ENCODE measurements at regions not wholly inside any gene's neighbourhood (a gene's known extent, or its start where the extent isn't known, plus 50 kb on each side); places are given as distances from the start of the nearest gene placed in this dataset.

DNA sequence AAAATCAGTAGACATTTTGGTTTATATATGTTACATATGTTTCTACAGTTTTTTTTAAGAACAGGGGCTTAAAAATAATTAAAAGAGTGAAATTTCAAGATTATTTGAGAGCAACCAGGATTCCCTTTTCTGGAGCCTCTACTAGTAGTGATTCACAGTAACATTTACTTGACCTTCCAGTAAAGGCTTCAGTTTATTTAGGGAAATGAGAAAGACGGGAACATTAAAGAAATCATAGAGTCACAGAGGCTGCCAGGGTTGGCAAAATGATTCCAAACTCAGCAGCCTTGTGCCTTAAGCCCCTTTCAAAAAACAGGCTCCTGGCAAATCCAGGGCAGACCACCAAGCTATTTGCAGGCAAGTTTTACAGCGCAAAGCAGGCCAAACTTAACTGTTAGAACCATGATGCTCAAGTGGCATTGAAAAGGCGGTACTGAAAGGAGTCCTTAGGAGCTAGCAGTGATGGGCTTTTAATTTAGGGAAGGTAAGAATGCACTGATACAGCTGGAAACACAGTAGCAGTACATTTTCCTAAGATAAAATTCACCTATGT is 201.1 kb upstream of the ADAMTS9 start:
- H3K4me1 Mint-ChIP-seq (ENCODE audit: unreplicated experiment), result peaks cover 17% of the 10 kb centered on the region
- H3K9me3 Mint-ChIP-seq (ENCODE audit: unreplicated experiment), result no peaks in the 10 kb centered on the region
- H3K27ac Mint-ChIP-seq (ENCODE audit: unreplicated experiment), result no peak overlapping the region
- TF ChIP-seq, protein P1, sequence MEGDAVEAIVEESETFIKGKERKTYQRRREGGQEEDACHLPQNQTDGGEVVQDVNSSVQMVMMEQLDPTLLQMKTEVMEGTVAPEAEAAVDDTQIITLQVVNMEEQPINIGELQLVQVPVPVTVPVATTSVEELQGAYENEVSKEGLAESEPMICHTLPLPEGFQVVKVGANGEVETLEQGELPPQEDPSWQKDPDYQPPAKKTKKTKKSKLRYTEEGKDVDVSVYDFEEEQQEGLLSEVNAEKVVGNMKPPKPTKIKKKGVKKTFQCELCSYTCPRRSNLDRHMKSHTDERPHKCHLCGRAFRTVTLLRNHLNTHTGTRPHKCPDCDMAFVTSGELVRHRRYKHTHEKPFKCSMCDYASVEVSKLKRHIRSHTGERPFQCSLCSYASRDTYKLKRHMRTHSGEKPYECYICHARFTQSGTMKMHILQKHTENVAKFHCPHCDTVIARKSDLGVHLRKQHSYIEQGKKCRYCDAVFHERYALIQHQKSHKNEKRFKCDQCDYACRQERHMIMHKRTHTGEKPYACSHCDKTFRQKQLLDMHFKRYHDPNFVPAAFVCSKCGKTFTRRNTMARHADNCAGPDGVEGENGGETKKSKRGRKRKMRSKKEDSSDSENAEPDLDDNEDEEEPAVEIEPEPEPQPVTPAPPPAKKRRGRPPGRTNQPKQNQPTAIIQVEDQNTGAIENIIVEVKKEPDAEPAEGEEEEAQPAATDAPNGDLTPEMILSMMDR (IDR thresholded peaks at IDR 0.05; ENCODE audit: unreplicated experiment), result no peak
- no peak for DNase-seq (ENCODE audit: low spot score)
- no peak overlapping the region for H3K4me3 Mint-ChIP-seq (ENCODE audit: unreplicated experiment)
- H3K36me3 Mint-ChIP-seq (ENCODE audit: low read depth, unreplicated experiment), result no peaks in the 10 kb centered on the region
- peaks cover 2% of the 10 kb centered on the region for H3K27me3 Mint-ChIP-seq (ENCODE audit: unreplicated experiment)

DNA sequence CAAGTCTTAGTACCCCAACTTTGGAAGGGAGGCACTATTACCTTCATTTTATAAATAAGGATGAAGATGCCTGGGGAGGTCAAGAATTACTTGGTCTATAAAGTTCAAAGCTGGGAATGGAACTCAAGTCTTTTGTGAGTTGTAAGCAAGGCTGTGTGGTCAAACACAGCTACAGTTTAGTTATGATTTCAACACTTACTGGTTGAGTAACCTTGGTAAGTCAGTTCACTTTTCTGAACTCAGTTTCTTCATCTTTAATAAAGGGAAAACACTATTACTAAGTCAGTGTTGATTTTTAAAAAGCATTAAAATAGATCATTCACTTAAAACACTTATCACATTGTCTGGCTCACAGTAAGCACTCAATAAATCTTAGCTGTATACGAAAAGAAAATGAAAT is 200.4 kb upstream of the ADAMTS9 start:
- Mint-ChIP-seq H3K36me3 (ENCODE audit: low read depth, unreplicated experiment) (no peaks in the 10 kb centered on the region), H3K27ac (ENCODE audit: unreplicated experiment) (no peak overlapping the region), H3K27me3 (ENCODE audit: unreplicated experiment) (peaks cover 2% of the 10 kb centered on the region), H3K4me3 (ENCODE audit: unreplicated experiment) (no peak overlapping the region), H3K4me1 (ENCODE audit: unreplicated experiment) (peaks cover 13% of the 10 kb centered on the region), H3K9me3 (ENCODE audit: unreplicated experiment) (no peaks in the 10 kb centered on the region)
- TF ChIP-seq, protein P1 (IDR thresholded peaks at IDR 0.05; ENCODE audit: unreplicated experiment), result no peak
- DNase-seq (ENCODE audit: low spot score), result no peak

DNA sequence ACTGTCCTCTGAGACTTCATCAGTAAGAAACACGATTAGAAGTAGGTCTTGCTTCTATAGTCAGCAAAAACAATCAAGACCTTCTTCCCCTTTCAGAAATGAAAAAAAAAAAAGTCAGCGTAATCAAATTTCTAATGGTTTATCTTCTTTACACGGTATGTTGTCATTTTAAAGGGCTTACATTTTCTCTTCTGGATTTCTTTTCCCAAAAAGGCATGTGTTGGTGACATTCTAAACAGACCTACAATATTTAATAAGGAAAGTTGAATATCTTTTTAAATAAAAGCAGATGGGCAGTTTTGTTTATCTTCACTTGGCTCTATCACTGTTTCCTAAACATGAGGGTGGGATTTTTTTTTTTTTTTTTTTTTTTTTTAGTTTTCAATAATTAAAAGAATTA is 197.3 kb upstream of the ADAMTS9 start:
- TF ChIP-seq, protein P1 (IDR thresholded peaks at IDR 0.05; ENCODE audit: unreplicated experiment), result no peak
- Mint-ChIP-seq H3K27me3 (ENCODE audit: unreplicated experiment) (peaks cover 4% of the 10 kb centered on the region), H3K36me3 (ENCODE audit: low read depth, unreplicated experiment) (peaks cover 5% of the 10 kb centered on the region)

DNA sequence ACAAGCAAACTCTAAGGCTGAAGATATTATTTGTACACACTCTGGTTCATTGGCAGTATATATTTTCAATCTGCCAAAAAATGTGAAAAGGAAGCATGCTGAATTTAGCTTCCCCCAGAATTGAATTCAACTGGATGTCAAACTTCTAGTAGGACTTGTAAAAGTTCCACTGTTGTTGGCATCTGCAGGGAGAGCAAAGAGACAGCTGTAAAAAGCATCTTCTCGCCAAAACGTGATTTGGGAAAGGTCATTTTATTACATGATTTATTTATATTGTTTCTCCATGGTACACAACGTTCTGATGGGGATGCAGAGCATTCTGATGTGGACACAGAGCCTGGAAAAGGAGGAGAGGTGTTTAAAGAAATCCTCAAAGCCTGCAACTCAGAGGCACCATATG is 196.7 kb upstream of the ADAMTS9 start:
- no peak overlapping the region for H3K4me3 Mint-ChIP-seq (ENCODE audit: unreplicated experiment)
- TF ChIP-seq, protein P1 (IDR thresholded peaks at IDR 0.05; ENCODE audit: unreplicated experiment), result no peak
- H3K9me3 Mint-ChIP-seq (ENCODE audit: unreplicated experiment), result no peaks in the 10 kb centered on the region
- H3K36me3 Mint-ChIP-seq (ENCODE audit: low read depth, unreplicated experiment), result peaks cover 5% of the 10 kb centered on the region
- peaks cover 4% of the 10 kb centered on the region for H3K27me3 Mint-ChIP-seq (ENCODE audit: unreplicated experiment)
- peaks cover 10% of the 10 kb centered on the region for H3K4me1 Mint-ChIP-seq (ENCODE audit: unreplicated experiment)
- H3K27ac Mint-ChIP-seq (ENCODE audit: unreplicated experiment), result no peak overlapping the region
- no peak for DNase-seq (ENCODE audit: low spot score)

More for the DNA sequence above, 197.3 kb upstream of the ADAMTS9 start:
- Mint-ChIP-seq H3K9me3 (ENCODE audit: unreplicated experiment) (no peaks in the 10 kb centered on the region), H3K4me3 (ENCODE audit: unreplicated experiment) (no peak overlapping the region), H3K27ac (ENCODE audit: unreplicated experiment) (no peak overlapping the region), H3K4me1 (ENCODE audit: unreplicated experiment) (peaks cover 12% of the 10 kb centered on the region)
- DNase-seq (ENCODE audit: low spot score), result no peak

DNA sequence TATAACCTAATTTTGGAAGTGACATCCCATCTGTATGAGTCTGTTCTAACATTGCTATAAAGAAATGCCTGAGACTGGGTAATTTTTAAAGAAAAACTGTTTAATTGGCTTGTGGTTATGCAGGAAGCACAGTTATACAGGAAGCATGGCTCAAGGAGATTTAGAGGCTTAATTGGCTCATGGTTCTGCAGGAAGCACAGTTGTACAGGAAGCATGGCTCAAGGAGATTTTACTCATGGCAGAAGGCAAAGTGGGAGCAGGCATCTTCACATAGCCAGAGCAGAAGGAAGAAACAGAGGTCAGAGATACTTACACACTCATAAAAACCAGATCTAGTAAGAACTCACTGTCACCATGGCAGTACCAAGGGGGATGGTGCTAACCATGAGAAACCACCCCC is 193.1 kb upstream of the ADAMTS9 start:
- TF ChIP-seq, protein P1 (IDR thresholded peaks at IDR 0.05; ENCODE audit: unreplicated experiment), result no peak
- peaks cover 4% of the 10 kb centered on the region for H3K27me3 Mint-ChIP-seq (ENCODE audit: unreplicated experiment)

More for the DNA sequence above, 193.1 kb upstream of the ADAMTS9 start:
- Mint-ChIP-seq H3K4me3 (ENCODE audit: unreplicated experiment) (no peak overlapping the region), H3K27ac (ENCODE audit: unreplicated experiment) (no peak overlapping the region), H3K4me1 (ENCODE audit: unreplicated experiment) (peaks cover 4% of the 10 kb centered on the region), H3K36me3 (ENCODE audit: low read depth, unreplicated experiment) (peaks cover 5% of the 10 kb centered on the region), H3K9me3 (ENCODE audit: unreplicated experiment) (no peaks in the 10 kb centered on the region)
- no peak for DNase-seq (ENCODE audit: low spot score)

All from endothelial cell (in vitro differentiated cells).